Caki2 (cell line): ENCODE measurements at regions not wholly inside any gene's neighbourhood (a gene's known extent, or its start where the extent isn't known, plus 50 kb on each side); places are given as distances from the start of the nearest gene placed in this dataset.
A peak's percentile ranks its signal among the peaks of the same experiment; 100 is the strongest.
"Not testable (repeated sequence)": the region's sequence is repeated elsewhere in the genome, so short reads cannot be mapped to it uniquely, and the experiment has no call there.

Source experiments
- DNase-seq: peaks from one replicate; pipeline ENCODE4 v3.0.0-alpha.2; 2015; ENCODE audit warnings: low read depth
- in situ Hi-C: cut with HindIII; loops from 2 replicates; pipeline ENCODE4 v1.10.0; 2016; ENCODE audit warnings: low sequenced_read_pairs, low pct_unique_long_range_greater_than_20kb, mixed read lengths

DNA sequence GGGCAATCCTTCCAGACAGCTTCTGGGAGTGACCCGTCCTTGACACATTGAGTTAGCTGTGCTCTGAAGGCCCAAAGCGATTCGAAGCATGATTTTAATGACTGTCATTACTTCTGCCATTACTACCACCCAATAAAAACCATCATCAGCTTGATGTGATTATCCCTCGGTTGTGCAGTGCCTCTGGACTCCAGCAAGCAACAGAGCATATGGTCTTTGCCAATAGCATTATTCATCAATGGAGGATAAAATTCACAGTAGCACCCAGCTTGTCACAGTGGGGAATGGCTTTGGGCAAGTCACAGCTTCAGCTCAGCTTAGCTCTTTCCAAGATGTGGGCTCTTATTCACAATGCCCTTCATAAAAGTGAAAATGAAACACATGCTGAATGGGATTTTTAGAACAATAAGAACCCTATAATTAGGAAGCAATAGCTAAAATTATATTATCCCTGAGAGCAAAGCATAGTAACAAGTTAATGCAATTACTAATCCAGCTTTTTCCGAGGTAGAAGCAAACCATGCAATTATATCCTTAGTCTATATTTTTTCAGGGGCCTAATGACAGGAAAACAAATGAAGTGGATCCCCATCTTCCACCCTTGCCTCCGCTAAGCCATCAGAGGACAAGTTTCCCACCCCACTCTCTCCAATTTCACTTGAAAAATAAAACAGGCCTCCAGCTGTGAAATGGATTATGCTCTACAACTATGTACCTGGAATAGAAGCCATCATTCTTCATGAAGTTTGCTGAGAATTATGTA is 163.0 kb upstream of the EEA1 start:
- no peak for DNase-seq
- in situ Hi-C loops: no loop called here

GRCh38 chr12:93092649-93092945 is 163.5 kb upstream of the EEA1 start:
- in situ Hi-C loops: no loop called here
- no peak for DNase-seq

GRCh38 chr12:93093243-93093642 is 164.1 kb upstream of the EEA1 start:
- in situ Hi-C loops: no loop called here
- DNase-seq: no peak

DNA sequence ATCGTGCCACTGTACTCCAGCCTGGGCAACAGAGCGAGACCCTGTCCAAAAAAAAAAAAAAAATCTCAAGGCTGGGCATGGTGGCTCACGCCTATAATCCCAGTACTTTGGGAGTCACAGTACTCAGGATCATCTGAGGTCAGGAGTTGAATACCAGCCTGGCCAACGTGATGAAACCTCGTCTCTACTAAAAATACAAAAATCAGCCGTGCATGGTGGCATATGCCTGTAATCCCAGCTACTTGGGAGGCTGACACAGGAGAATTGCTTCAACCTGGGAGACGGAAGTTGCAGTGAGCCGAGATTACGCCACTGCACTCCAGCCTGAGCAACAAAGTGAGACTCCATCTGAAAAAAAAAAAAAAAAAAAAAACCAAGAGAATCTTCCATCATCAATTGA is 165.1 kb upstream of the EEA1 start:
- in situ Hi-C loops, DNase-seq: not testable (repeated sequence)

- no peak for DNase-seq
- in situ Hi-C loops: no loop called here
These were observed 166.1 kb upstream of the EEA1 start for GRCh38 chr12:93094988-93095737.

DNA sequence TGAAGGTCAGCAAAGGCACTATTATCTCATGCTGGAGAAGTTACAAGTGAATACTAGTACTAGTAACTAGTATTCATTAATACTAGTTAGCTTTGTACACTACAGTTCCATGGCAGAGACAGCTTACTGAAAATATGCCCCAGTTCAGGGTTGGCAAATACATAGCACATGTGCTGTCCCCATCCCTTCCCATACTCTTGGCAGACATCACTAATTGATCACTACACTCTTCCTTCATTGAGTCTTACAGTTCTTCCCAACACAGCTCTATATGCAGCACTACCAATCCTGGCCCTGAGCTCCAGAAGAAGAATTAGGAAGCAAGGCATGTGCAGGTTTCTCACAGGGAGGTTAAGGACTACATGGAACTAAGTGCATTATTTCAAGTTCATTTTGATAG is 168.3 kb upstream of the EEA1 start:
- in situ Hi-C loops: no loop called here
- DNase-seq: no peak

DNA sequence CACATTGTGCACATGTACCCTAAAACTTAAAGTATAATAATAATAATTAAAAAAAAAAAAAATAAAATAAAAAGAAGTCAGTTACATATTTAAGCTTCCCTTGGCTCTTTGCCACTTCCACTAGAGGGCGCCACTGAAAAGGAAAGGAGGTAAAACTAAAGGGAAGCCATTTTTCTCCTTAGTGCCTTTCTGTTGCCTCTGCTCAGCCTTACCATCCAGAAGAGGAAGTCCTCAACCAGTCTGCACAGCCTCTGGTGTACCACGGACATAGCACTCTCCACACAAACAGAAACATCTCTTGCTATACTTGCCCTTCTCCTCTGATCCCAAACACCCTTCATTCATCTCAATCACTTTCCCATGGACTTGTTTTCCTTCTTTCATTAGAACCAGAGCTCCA is 169.0 kb upstream of the EEA1 start:
- in situ Hi-C loops: no loop called here
- no peak for DNase-seq

GRCh38 chr12:93099792-93100191 is 170.7 kb upstream of the EEA1 start:
- DNase-seq: no peak
- in situ Hi-C loops: no loop called here

DNA sequence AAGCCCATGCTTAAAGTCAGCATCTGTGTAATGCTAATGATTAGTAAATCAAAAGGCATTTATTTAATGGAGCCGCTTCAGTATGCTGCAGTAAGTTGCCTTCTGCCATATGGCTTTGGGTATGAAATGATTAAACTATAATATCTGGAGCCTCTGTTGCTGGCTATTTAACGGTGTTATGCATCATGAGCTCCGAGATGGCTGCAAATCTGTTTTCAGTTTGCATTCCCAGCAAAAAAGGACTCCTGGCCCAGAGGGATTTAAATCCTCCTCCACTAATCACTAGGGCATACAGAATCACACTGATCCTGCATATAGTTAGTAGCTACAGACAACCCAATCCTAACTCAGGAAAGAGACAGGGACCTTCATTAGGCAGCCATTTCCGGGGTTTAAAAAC is 171.5 kb upstream of the EEA1 start:
- DNase-seq: no peak
- in situ Hi-C loops: no loop called here

DNA sequence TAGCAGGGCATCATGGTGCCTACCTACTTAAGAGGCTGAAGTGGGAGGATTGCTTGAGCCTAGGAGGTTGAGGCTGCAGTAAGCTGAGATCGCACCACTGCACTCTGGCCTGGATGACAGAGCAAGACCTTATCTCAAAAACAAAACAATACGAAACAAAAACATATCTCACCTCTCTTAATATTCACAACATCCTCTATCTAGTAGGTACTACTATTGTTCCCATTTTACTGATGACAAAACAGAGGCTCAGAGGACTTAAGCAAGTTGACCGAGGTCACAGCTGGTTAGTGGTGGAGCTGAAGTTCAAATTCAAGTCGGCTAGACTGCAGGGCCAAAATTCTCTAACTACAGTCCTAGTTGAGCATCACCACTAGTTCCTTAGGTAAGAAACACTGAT is 172.3 kb upstream of the EEA1 start:
- DNase-seq: no peak
- in situ Hi-C loops: no loop called here

DNA sequence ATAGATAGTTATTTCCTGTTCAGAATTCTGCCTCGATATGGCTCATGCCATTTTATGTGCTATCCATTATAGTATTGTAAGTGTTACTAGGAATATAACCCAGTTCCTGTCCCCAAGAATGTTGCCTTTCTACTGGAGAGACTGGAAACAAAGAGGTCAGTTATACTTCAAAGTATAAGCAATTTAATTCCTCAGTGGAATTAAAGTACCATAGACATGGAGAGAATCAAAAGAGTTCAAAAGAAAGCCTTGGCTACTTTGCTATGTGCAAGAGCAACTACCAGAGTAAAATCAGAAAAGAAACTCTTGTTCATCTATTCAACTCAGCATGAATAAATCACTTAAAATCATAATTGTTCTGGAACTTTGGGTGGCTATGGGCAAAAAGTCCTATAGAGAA is 173.2 kb upstream of the EEA1 start:
- in situ Hi-C loops: no loop called here

DNA sequence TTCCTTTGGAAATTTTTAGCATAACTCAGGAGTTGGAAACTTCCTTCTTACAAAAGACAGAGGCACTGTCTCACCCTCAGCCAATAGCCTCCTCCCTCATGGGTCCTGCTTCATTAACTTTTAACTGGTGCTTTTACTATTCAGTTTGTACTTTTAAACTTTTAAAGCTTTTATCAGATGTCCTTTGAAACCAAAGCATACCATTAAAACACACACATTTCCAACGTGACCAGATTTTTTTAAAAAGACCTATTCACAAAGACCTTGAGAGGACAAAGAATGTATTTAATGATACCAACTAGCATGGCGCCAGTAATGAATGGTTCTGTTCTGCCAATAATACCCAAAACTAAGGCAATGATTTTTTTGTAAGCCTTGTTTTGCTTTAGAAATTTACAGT is 173.6 kb upstream of the EEA1 start:
- in situ Hi-C loops: no loop called here
- DNase-seq: no peak

More for the DNA sequence above, 173.2 kb upstream of the EEA1 start:
- no peak for DNase-seq

DNA sequence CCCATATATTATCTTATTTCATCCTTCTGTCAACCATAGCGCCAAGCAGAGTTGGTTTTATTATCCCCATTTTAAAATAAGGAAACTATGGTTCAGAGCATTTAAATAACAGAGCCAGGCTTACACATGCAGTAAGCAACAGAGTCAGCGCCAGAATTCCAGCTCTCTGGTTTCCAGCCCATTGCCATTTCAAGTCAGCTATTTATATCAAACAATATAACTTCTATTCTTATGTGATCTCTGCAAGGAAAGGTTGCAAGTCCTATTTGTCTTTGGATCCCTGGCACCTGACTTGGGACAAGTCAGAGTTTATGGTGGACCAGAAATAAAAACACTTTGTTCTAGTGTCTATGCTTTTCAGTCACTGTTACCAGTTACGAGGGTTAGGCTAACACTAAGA is 174.1 kb upstream of the EEA1 start:
- DNase-seq: no peak
- in situ Hi-C loops: no loop called here

DNA sequence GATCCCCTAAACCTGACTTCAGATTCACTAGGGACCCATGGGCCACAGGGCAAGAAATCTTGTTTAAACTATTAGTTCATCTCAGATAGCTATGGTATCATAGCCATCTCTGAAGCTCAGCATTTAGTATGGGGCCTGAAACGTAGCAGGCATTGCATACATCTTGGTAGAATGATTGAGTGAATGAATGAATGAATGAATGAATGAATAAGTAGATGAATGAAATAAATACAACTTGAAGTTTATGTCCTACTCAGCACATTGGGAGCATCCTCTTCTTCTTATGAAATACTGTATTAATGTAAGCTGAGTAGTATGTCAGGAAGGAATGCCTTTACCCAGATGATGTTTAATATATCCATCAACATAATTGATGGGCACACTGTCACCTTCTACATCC is 175.4 kb upstream of the EEA1 start:
- no peak for DNase-seq
- in situ Hi-C loops: no loop called here

GRCh38 chr12:93106910-93107309 is 177.8 kb upstream of the EEA1 start:
- in situ Hi-C loops: no loop called here
- DNase-seq: no peak

DNA sequence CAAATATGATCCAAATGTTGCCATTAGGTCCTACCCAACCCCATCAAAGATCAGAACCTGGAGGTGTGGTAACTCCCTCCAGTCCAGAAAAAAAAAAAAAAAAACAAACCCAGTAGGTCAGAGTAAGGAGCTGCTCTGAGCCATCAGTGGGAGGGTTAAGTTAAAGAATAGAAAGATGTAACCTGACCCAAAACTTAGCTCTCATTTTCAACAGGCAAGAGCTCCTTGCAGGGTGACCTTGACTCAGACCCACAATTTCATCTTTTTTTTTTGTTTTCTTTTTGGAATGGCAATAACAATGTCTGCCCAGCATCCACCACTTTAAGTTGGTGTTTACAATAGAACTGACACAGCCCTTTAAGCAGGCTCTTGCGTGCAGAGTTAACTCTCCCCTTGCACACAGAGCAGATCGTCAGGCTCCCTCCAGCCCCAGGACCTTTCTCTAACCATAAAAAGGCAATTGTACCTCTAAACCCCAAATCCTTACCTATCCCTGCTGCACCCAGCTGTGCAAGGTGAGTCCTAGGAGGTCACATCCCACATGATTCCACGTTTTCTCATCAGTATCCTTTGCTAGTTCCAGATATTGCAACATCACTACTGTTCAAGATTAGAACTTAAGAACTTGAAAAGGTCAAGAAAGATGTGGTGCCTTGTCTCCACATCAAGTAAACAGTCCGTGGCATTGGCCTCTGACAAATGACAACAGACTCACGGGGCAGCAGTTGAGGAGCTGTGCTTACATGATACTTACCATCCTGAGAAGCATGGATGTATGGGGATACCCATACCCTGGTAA is 178.6 kb upstream of the EEA1 start:
- in situ Hi-C loops: no loop called here
- DNase-seq: no peak

GRCh38 chr12:93108985-93109384 is 179.9 kb upstream of the EEA1 start:
- no peak for DNase-seq
- in situ Hi-C loops: no loop called here

- peak; percentile 20 for DNase-seq
- in situ Hi-C loops: no loop called here
These were observed 180.6 kb upstream of the EEA1 start for GRCh38 chr12:93109551-93110203.

DNA sequence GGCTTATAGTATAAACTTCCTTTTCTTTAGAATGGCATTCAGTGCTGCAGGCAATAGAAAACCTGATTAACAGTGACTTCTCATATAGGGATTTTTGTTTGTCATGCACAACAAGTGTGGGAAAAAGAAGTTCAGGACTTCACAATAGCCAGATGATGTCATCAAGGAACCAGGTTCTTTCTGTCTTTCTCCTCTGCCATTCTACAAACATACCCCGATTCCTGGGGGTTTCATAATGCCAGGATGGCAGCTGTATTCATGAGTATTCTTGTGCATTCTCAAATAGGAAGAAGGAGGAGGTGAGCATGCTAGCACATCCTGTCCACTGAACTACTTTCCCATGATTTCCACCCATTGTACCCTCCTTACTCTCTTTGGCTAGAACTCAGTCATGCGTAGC is 182.7 kb upstream of the EEA1 start:
- in situ Hi-C loops: no loop called here

More for the DNA sequence above, 182.7 kb upstream of the EEA1 start:
- no peak for DNase-seq
